Kidney epithelial cell (primary cell): ENCODE measurements at regions not wholly inside any gene's neighbourhood (a gene's known extent, or its start where the extent isn't known, plus 50 kb on each side); places are given as distances from the start of the nearest gene placed in this dataset.

Source experiments
- DNase-seq: peaks from one replicate; pipeline ENCODE4 v3.0.0-alpha.2; 2010; ENCODE audit warnings: low read depth
- H3K27me3 ChIP-seq: 2 replicates; pipeline ENCODE4 v1.6.0; 2011; ENCODE audit warnings: low read length; ENCODE audit not compliant: control insufficient read depth, insufficient read depth
- H3K36me3 ChIP-seq: 2 replicates; pipeline ENCODE4 v1.5.1; 2011; ENCODE audit warnings: low read length; ENCODE audit not compliant: control insufficient read depth, insufficient read depth
- H3K4me3 ChIP-seq: 2 replicates; pipeline ENCODE4 v1.5.1; 2011; ENCODE audit warnings: low read depth, mild to moderate bottlenecking, control low read depth, low read length
- TF ChIP-seq, protein P1 (sequence below): IDR thresholded peaks from 2 replicates; pipeline ENCODE4 v1.5.1; 2011; ENCODE audit warnings: mild to moderate bottlenecking, moderate library complexity, low read length, control low read depth, inconsistent platforms; ENCODE audit not compliant: insufficient read depth, poor library complexity, severe bottlenecking

- Histone ChIP-seq H3K27me3 (no peaks in the 10 kb centered on the region), H3K4me3 (no peak overlapping the region), H3K36me3 (no peaks in the 10 kb centered on the region)
- no peak for DNase-seq
- TF ChIP-seq, protein P1, sequence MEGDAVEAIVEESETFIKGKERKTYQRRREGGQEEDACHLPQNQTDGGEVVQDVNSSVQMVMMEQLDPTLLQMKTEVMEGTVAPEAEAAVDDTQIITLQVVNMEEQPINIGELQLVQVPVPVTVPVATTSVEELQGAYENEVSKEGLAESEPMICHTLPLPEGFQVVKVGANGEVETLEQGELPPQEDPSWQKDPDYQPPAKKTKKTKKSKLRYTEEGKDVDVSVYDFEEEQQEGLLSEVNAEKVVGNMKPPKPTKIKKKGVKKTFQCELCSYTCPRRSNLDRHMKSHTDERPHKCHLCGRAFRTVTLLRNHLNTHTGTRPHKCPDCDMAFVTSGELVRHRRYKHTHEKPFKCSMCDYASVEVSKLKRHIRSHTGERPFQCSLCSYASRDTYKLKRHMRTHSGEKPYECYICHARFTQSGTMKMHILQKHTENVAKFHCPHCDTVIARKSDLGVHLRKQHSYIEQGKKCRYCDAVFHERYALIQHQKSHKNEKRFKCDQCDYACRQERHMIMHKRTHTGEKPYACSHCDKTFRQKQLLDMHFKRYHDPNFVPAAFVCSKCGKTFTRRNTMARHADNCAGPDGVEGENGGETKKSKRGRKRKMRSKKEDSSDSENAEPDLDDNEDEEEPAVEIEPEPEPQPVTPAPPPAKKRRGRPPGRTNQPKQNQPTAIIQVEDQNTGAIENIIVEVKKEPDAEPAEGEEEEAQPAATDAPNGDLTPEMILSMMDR, result no peak
Observed at GRCh38 chr10:118977835-118978234, 51.7 kb upstream of the NANOS1 start.

DNA sequence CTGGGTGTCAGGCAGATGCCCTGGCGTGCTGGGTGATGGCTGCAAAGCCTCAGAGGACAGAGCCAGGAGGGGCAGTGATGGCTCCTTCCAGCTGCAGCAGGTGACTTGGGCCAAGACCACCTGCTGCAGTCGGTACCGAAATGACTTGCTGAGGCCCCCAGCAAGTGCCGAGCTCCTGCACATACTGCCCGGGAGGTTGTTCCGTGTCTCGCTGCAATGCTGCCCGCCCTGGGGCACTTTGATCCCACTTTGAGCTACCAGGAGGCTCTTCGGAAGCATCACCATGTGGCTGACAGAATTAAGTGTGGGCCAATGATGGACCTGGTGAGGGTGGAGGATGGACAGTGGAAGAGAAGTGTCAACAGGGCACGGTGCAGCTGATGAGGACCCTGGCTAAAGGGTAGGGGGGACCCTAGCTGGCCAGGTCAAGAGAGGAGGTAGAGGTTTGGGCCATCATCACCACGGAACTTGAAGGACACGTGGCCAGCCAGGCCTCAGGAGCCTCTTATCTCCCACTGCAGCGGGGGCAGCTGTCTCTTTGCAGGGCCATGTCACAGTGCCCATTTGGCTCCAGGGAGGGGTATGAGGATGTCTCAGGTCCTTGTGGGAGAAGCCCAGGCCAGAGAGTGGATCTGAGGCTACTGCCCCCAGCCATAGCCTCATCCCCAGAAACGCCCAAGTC is 51.1 kb upstream of the NANOS1 start:
- TF ChIP-seq, protein P1, result no peak
- no peaks in the 10 kb centered on the region for H3K36me3 ChIP-seq
- no peak for DNase-seq
- H3K4me3 ChIP-seq, result no peak overlapping the region
- no peaks in the 10 kb centered on the region for H3K27me3 ChIP-seq

GRCh38 chr10:118978998-118979350 is 50.5 kb upstream of the NANOS1 start:
- Histone ChIP-seq H3K36me3 (no peaks in the 10 kb centered on the region), H3K4me3 (no peak overlapping the region), H3K27me3 (no peaks in the 10 kb centered on the region)
- TF ChIP-seq, protein P1, result no peak
- DNase-seq, result no peak

- TF ChIP-seq, protein P1, result no peak
- H3K27me3 ChIP-seq, result no peaks in the 10 kb centered on the region
- no peak overlapping the region for H3K4me3 ChIP-seq
- DNase-seq, result no peak
- no peaks in the 10 kb centered on the region for H3K36me3 ChIP-seq
Observed at GRCh38 chr10:118979661-118980060, 49.9 kb upstream of the NANOS1 start.
